ENCODE measurements at regions not wholly inside any gene's neighbourhood (a gene's known extent, or its start where the extent isn't known, plus 50 kb on each side); places are given as distances from the start of the nearest gene placed in this dataset.

DNA sequence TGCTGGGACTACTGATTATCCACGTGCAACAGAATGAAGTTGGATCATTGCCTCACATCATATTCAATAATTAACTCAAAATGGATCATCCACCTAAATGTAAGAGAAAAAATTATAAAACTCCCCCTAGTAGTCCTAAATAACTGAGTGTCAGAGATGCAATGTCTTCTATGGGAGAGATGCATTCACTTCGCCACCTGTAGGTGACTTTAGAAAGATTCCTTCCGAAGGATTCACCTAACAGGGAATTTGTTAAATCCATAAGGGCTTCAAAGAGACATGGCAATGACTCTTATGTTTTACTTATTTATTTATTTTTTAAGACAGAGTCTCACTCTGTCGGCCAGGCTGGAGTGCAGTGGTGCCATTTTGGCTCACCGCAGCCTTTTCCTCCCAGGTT lies 526.0 kb downstream of the MTRR start:
- TF ChIP-seq, protein P1, sequence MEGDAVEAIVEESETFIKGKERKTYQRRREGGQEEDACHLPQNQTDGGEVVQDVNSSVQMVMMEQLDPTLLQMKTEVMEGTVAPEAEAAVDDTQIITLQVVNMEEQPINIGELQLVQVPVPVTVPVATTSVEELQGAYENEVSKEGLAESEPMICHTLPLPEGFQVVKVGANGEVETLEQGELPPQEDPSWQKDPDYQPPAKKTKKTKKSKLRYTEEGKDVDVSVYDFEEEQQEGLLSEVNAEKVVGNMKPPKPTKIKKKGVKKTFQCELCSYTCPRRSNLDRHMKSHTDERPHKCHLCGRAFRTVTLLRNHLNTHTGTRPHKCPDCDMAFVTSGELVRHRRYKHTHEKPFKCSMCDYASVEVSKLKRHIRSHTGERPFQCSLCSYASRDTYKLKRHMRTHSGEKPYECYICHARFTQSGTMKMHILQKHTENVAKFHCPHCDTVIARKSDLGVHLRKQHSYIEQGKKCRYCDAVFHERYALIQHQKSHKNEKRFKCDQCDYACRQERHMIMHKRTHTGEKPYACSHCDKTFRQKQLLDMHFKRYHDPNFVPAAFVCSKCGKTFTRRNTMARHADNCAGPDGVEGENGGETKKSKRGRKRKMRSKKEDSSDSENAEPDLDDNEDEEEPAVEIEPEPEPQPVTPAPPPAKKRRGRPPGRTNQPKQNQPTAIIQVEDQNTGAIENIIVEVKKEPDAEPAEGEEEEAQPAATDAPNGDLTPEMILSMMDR (IDR thresholded peaks at IDR 0.05) = no peak
- TF ChIP-seq POLR2AphosphoS5 (IDR thresholded peaks at IDR 0.05) = no peak
- no peak for TF ChIP-seq POLR2A (IDR thresholded peaks at IDR 0.05)

Data from transverse colon (tissue), 4 donors.